Mesenchymal stem cell (in vitro differentiated cells and primary cell): ENCODE measurements at regions not wholly inside any gene's neighbourhood (a gene's known extent, or its start where the extent isn't known, plus 50 kb on each side); places are given as distances from the start of the nearest gene placed in this dataset.

Experiments
- DNase-seq: peaks from one replicate; pipeline ENCODE4 v3.0.0-alpha.2; 2013
- H2AFZ ChIP-seq: one replicate; pipeline ENCODE4 v1.6.1; 2013; ENCODE audit warnings: low read depth, mild to moderate bottlenecking, control low read depth, inconsistent platforms, low read length, moderate library complexity
- H2AK5ac ChIP-seq: 2 replicates; pipeline ENCODE4 v1.6.1; 2013; ENCODE audit warnings: low read length, moderate library complexity, mild to moderate bottlenecking, inconsistent platforms; ENCODE audit not compliant: severe bottlenecking
- H2BK120ac ChIP-seq: one replicate; pipeline ENCODE4 v1.6.1; 2013; ENCODE audit warnings: low read depth, mild to moderate bottlenecking, inconsistent platforms, low read length, moderate library complexity
- H2BK12ac ChIP-seq, 2 experiments: one replicate each; pipeline ENCODE4 v1.6.1; 2013; ENCODE audit warnings: inconsistent platforms in 2 of 2, low read length in 2 of 2, mild to moderate bottlenecking in 2 of 2, moderate library complexity in 2 of 2, control low read depth in 1 of 2
- H2BK15ac ChIP-seq: one replicate; pipeline ENCODE4 v1.6.1; 2013; ENCODE audit warnings: mild to moderate bottlenecking, low read depth, inconsistent platforms; ENCODE audit not compliant: poor library complexity, severe bottlenecking
- H2BK5ac ChIP-seq: 2 replicates; pipeline ENCODE4 v1.6.1; 2013; ENCODE audit warnings: low read depth, mild to moderate bottlenecking, low read length, control low read depth, inconsistent platforms; ENCODE audit not compliant: poor library complexity, severe bottlenecking
- H3K14ac ChIP-seq, 2 experiments: one replicate each; pipeline ENCODE4 v1.6.1; 2013; ENCODE audit warnings: inconsistent platforms in 2 of 2, low read length in 2 of 2, control low read depth in 1 of 2, mild to moderate bottlenecking in 1 of 2, moderate library complexity in 1 of 2
- H3K18ac ChIP-seq, 2 experiments: one replicate each; pipeline ENCODE4 v1.6.1; 2013; ENCODE audit warnings: inconsistent platforms in 2 of 2, low read length in 2 of 2, control low read depth in 1 of 2, low read depth in 1 of 2, mild to moderate bottlenecking in 1 of 2
- H3K23ac ChIP-seq, 2 experiments: one replicate each; pipeline ENCODE4 v1.6.1; 2013; ENCODE audit warnings: inconsistent platforms in 2 of 2, low read length in 2 of 2, mild to moderate bottlenecking in 2 of 2, moderate library complexity in 2 of 2, control low read depth in 1 of 2
- H3K27ac ChIP-seq: 2 replicates; pipeline ENCODE4 v1.5.1; 2013; ENCODE audit warnings: mild to moderate bottlenecking, moderate library complexity, low read length, control low read depth, inconsistent platforms; ENCODE audit not compliant: poor library complexity, severe bottlenecking
- H3K27me3 ChIP-seq, 2 experiments: 2 replicates each; pipeline versions ENCODE4 v1.6.1 to v1.7.0; 2013; ENCODE audit warnings: low read length in 2 of 2, mild to moderate bottlenecking in 2 of 2, moderate library complexity in 2 of 2, control low read depth in 1 of 2, inconsistent platforms in 1 of 2; ENCODE audit not compliant: control insufficient read depth in 1 of 2, insufficient read depth in 1 of 2
- H3K36me3 ChIP-seq, 2 experiments: 2 replicates each; pipeline versions ENCODE4 v1.6.1 to v1.7.0; 2013; ENCODE audit warnings: low read length in 2 of 2, control low read depth in 1 of 2, inconsistent platforms in 1 of 2, low read depth in 1 of 2, mild to moderate bottlenecking in 1 of 2; ENCODE audit not compliant: insufficient read depth in 2 of 2, control insufficient read depth in 1 of 2
- H3K4ac ChIP-seq, 2 experiments: one replicate each; pipeline ENCODE4 v1.6.1; 2013; ENCODE audit warnings: inconsistent platforms in 2 of 2, low read length in 2 of 2, mild to moderate bottlenecking in 2 of 2, moderate library complexity in 2 of 2, control low read depth in 1 of 2, low read depth in 1 of 2
- H3K4me1 ChIP-seq: 2 replicates; pipeline ENCODE4 v1.6.1; 2013; ENCODE audit warnings: low read depth, low read length, control low read depth; ENCODE audit not compliant: control insufficient read depth, insufficient read depth
- H3K4me2 ChIP-seq: 2 replicates; pipeline ENCODE4 v1.6.1; 2013; ENCODE audit warnings: low read length, mild to moderate bottlenecking, inconsistent platforms; ENCODE audit not compliant: poor library complexity, severe bottlenecking
- H3K4me3 ChIP-seq, 2 experiments: 2 replicates each; pipeline versions ENCODE4 v1.5.1 to v1.7.0; 2013; ENCODE audit warnings: low read length in 2 of 2, mild to moderate bottlenecking in 2 of 2, control low read depth in 1 of 2, low read depth in 1 of 2; ENCODE audit not compliant: insufficient read depth in 1 of 2
- H3K79me1 ChIP-seq: replicated peaks from 2 replicates; pipeline ENCODE4 v1.6.1; 2013; ENCODE audit warnings: mild to moderate bottlenecking, control low read depth, low read length, inconsistent platforms; ENCODE audit not compliant: poor library complexity, severe bottlenecking
- H3K9ac ChIP-seq: 2 replicates; pipeline ENCODE4 v1.7.0; 2013; ENCODE audit warnings: mild to moderate bottlenecking, low read length, moderate library complexity
- H3K9me3 ChIP-seq: 2 replicates; pipeline ENCODE4 v1.7.0; 2013; ENCODE audit warnings: mild to moderate bottlenecking, low read length; ENCODE audit not compliant: control insufficient read depth
- H4K8ac ChIP-seq: one replicate; pipeline ENCODE4 v1.6.1; 2013; ENCODE audit warnings: inconsistent platforms, mild to moderate bottlenecking, low read length, moderate library complexity
- H4K91ac ChIP-seq: one replicate; pipeline ENCODE4 v1.6.1; 2013; ENCODE audit warnings: mild to moderate bottlenecking, low read length, inconsistent platforms
- WGBS: methylation state at CpG from one replicate; pipeline ENCODE4 v1.1.7; 2013; ENCODE audit warnings: mixed read lengths; 5-methylcytosine and 5-hydroxymethylcytosine counted together

DNA sequence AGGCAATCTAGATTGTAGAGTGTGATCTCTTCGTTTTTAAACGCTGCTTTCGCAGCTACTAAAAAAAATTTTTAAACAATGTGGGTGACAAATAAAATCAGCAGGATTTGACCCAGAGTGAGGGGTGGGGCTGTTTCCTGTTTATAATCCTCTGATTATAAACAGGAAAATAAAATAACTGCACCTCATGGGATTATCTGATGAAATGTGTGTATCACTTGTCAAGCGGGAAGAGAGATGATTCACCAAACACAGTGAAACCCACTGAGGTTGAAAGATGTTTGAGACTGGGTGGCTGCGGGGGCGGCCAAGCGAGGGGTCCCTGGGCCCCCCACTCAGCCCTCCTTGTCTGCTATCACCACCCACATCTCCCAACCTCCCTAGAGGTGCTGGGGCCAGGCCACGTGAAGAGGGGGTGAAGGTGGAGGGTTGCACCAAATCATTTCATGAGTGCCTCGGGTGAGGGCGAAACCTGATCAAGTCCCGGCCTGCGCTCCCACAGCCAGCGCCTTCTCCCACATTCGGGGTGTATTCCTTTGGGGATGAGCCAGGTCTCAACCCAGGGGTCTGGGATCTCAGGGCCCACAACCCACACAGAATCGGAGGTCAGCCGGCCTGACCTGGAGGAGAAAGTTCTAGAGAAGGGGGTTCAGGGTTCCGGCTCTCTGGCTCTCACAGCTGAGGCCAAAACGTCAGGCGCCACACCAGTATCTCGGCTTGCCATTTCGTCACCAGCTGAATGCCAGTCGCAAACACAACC, 212.5 kb downstream of the BMP7 start:
- Histone ChIP-seq H3K79me1 (no peaks in the 10 kb centered on the region), H3K23ac (no peak overlapping the region), H3K9ac (no peak overlapping the region), H3K27me3 (peaks cover 0 to 29% of the 10 kb centered on the region in 2 experiments), H4K8ac (no peak overlapping the region), H3K9me3 (no peaks in the 10 kb centered on the region), H3K14ac (no peak overlapping the region), H2AK5ac (no peak overlapping the region), H3K27ac (no peak overlapping the region), H2BK120ac (no peak overlapping the region), H3K4me3 (no peak overlapping the region), H3K4me2 (no peak overlapping the region), H2BK5ac (no peak overlapping the region), H2AFZ (no peak overlapping the region), H3K18ac (peak overlapping the region in 1 of 2 experiments; percentile 42), H3K4me1 (peaks cover 6% of the 10 kb centered on the region), H3K36me3 (no peaks in the 10 kb centered on the region), H4K91ac (no peak overlapping the region), H2BK12ac (peak overlapping the region in 1 of 2 experiments; percentile 77), H2BK15ac (no peak overlapping the region), H3K4ac (no peak overlapping the region)
- DNase-seq: no peak
- 91% methylated on average over 18 of the region's 22 CpGs for WGBS

DNA sequence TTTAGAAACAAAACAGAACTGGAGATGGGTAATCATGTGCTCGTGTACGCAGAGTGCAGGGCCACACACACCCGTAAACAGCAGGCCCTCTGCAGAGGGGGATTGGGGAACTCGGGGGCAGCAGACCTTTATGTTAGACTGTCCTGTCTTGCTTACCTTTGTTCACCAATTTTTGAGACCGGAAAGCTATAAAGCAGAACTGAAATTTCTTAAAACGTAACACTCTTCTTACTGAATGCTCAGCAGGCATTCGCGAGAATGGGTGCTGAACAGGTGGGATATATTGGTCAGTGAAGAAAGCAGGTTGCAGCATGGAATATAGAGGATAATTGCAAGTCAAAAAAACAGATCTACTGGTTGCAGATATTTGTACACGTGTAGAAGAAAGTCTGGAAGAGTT, 211.1 kb downstream of the BMP7 start:
- H2BK5ac ChIP-seq: no peak overlapping the region
- H3K9me3 ChIP-seq: no peaks in the 10 kb centered on the region
- no peaks in the 10 kb centered on the region for H3K79me1 ChIP-seq
- H4K91ac ChIP-seq: no peak overlapping the region
- no peak overlapping the region for H2BK15ac ChIP-seq
- H3K27me3 ChIP-seq: peaks cover 0 to 36% of the 10 kb centered on the region in 2 experiments
- no peak overlapping the region for H2BK120ac ChIP-seq
- no peak overlapping the region for H3K23ac ChIP-seq
- H3K9ac ChIP-seq: no peak overlapping the region
- H2BK12ac ChIP-seq: no peak overlapping the region
- H3K4me1 ChIP-seq: peaks cover 6% of the 10 kb centered on the region
- H2AK5ac ChIP-seq: no peak overlapping the region
- no peak overlapping the region for H3K27ac ChIP-seq
- DNase-seq: no peak
- no peaks in the 10 kb centered on the region for H3K36me3 ChIP-seq
- H4K8ac ChIP-seq: no peak overlapping the region
- WGBS: 92% methylated on average over 9 of the region's 9 CpGs
- H3K4me2 ChIP-seq: no peak overlapping the region
- no peak overlapping the region for H3K14ac ChIP-seq
- H2AFZ ChIP-seq: no peak overlapping the region
- H3K4ac ChIP-seq: no peak overlapping the region
- H3K18ac ChIP-seq: no peak overlapping the region
- H3K4me3 ChIP-seq: no peak overlapping the region

- H2BK5ac ChIP-seq: no peak overlapping the region
- no peak overlapping the region for H2BK120ac ChIP-seq
- H3K14ac ChIP-seq: no peak overlapping the region
- peaks cover 9% of the 10 kb centered on the region for H3K4me1 ChIP-seq
- no peak overlapping the region for H3K9ac ChIP-seq
- H3K23ac ChIP-seq: no peak overlapping the region
- H2AK5ac ChIP-seq: no peak overlapping the region
- no peaks in the 10 kb centered on the region for H3K36me3 ChIP-seq
- H4K91ac ChIP-seq: no peak overlapping the region
- H3K27me3 ChIP-seq: peaks cover 0 to 35% of the 10 kb centered on the region in 2 experiments
- peak; percentile 18 for DNase-seq
- H2AFZ ChIP-seq: no peak overlapping the region
- no peak overlapping the region for H3K4me2 ChIP-seq
- 84% methylated on average over 4 of the region's 5 CpGs for WGBS
- no peak overlapping the region for H3K27ac ChIP-seq
- H3K4me3 ChIP-seq: no peak overlapping the region
- no peak overlapping the region for H3K4ac ChIP-seq
- H3K18ac ChIP-seq: no peak overlapping the region
- no peak overlapping the region for H2BK15ac ChIP-seq
- H3K9me3 ChIP-seq: no peaks in the 10 kb centered on the region
- H4K8ac ChIP-seq: no peak overlapping the region
- no peaks in the 10 kb centered on the region for H3K79me1 ChIP-seq
- no peak overlapping the region for H2BK12ac ChIP-seq
Observed at GRCh38 chr20:57056651-57057050, 209.8 kb downstream of the BMP7 start.

DNA sequence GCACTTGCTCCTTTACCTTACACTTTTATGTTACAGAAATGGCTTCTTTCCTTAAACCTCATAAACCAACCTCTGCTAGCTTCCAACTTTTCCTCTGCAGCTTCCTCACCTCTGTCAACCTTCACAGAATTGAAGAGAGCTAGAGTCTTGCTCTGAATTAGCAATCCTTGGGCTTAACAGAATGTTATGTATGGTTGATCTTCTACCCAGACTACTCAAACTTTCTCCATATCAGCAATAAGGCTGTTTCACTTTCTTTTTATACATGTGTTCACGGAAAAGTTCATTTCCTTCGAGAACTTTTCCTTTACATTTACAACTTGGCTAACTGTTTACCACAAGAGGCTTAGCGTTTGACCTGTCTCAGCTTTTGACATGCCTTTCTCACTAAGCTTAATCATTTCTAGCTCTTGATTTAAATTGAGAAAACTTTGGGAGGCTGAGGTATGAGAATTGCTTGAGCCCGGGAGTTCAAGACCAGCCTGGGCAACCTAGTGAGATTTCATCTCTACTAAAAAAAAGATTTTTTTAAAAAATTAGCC, 207.3 kb downstream of the BMP7 start:
- peak; percentile 44 for DNase-seq
- no peaks in the 10 kb centered on the region for H3K9me3 ChIP-seq
- H3K36me3 ChIP-seq: no peaks in the 10 kb centered on the region
- H3K4ac ChIP-seq: no peak overlapping the region
- H3K4me1 ChIP-seq: peaks cover 8% of the 10 kb centered on the region
- H2AFZ ChIP-seq: no peak overlapping the region
- no peak overlapping the region for H4K91ac ChIP-seq
- H3K14ac ChIP-seq: no peak overlapping the region
- no peak overlapping the region for H3K4me2 ChIP-seq
- no peak overlapping the region for H2BK120ac ChIP-seq
- no peak overlapping the region for H3K27ac ChIP-seq
- H3K23ac ChIP-seq: no peak overlapping the region
- no peak overlapping the region for H2BK5ac ChIP-seq
- H3K27me3 ChIP-seq: peaks cover 0 to 29% of the 10 kb centered on the region in 2 experiments
- H3K9ac ChIP-seq: no peak overlapping the region
- no peaks in the 10 kb centered on the region for H3K79me1 ChIP-seq
- H2BK15ac ChIP-seq: no peak overlapping the region
- no peak overlapping the region for H2BK12ac ChIP-seq
- WGBS: 94% methylated on average over 2 of the region's 4 CpGs
- H3K4me3 ChIP-seq: no peak overlapping the region
- H3K18ac ChIP-seq: no peak overlapping the region
- H2AK5ac ChIP-seq: no peak overlapping the region
- H4K8ac ChIP-seq: no peak overlapping the region
